LHCN-M2 (cell line): ENCODE measurements at regions not wholly inside any gene's neighbourhood (a gene's known extent, or its start where the extent isn't known, plus 50 kb on each side); places are given as distances from the start of the nearest gene placed in this dataset.
"Not testable (repeated sequence)": the region's sequence is repeated elsewhere in the genome, so short reads cannot be mapped to it uniquely, and the experiment has no call there.

Source experiments
- DNase-seq: peaks from one replicate; pipeline ENCODE4 v3.0.0-alpha.2; 2012; ENCODE audit warnings: low read depth

DNA sequence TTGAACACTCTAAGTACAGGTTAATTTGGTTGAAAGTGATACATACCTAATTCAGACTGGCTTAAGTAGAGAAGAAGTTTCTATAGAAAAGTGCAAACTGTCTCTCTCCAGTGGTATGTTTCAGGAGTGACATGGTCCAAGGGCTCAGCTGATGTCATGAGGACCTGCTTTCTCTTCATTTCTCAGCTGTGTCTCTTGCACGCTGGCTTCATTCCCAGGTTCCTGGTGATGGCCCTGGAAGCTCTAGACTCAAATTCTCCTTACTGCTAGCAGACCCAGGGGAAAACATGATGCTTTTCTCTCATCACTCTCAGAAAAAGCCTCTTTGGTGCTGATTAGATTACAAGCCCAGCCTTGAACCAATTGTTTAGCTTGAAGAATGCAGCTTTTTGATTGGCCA is 211.9 kb upstream of the CLINT1 start:
- DNase-seq = no peak

DNA sequence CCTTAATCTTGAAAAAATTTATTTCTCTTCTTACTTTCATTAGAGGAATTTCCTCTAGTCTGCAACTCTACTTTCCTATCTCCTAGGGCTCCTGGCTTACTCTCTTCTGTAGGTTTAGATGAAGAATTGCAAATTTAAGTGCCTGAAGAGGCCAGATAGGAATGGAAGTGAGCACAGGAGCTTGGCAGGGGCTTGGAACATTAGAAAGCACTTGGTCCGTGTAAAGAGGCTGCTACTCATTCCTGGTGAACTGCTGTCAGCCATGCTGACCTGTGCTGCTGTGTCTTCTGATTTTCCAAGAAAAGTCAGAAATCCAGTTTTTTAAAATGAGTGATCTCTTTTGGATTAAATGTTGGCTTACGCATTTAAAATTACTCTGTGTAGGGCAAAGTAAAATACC is 210.9 kb upstream of the CLINT1 start:
- no peak for DNase-seq

DNA sequence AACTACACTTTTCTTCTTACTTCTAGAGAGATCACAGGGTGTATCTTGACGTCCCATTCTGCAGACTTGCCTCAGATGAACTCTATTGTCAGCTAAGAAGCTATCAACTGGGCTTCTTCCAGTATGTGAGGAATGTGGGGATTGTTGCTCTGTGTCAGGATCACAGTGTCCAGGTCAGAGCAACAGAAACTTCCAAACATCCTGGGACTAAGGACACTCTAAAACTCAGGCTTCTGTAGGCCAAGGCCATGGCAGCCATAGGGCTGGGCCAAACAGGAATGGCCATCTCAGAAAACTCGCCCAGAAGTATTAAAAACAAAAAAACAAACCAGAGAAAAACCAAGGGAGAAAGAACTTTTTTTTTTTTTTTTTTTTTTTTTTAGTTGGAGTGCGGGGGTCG is 210.0 kb upstream of the CLINT1 start:
- DNase-seq = no peak

DNA sequence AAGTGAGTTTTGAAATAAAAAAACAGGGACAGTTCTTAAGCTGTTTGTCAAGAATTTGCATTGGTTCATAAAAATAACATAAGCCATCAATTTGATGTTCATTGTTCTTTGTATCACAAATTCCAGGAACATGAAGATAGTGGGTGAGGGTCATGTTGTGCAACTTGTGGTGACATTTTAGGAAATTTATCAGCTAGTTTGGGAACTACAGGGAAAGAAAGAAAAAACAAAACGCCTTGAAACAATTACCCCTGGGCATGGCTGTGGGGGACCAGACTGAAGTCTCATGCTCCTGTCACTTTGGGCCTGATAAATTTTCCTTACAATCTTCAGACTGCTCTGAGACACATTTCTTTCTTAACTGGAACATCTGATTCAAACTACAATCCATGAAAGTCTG is 207.1 kb upstream of the CLINT1 start:
- no peak for DNase-seq

DNA sequence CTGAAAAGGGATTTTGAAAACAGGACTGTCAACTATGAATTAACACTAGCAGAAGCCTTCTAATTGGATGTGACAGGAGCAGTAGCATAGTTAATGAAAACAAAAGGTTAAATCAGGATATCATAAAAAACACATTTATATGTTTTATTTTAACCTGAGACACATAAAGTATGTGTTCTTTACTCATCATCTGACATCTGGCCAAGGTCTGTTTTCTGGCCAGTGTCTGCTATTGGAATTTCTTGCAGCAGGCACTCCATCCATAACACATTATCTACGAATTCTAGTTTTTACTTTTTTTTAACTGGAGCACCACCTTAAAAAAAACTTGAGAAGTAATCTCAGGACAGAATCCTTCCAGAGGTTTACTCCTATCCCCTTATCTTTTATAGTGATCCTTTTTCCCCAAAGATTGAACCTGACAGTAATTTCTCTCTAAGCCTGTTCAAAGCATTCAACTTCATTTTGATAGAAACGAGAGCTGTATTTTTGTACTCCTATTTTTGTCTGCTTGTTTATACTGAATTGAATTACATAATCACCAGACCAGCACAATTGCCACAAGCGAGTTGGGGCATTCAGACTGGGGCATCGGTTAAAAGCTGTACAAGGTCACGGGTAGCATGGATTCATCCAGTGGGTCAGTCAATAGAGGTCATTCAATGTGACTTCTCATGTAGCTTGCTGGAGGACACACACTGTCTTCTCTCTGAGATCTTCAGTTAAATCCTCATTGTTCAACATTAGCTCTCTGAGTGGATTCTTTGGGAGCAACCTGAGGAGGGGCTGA is 205.6 kb upstream of the CLINT1 start:
- DNase-seq = no peak

DNA sequence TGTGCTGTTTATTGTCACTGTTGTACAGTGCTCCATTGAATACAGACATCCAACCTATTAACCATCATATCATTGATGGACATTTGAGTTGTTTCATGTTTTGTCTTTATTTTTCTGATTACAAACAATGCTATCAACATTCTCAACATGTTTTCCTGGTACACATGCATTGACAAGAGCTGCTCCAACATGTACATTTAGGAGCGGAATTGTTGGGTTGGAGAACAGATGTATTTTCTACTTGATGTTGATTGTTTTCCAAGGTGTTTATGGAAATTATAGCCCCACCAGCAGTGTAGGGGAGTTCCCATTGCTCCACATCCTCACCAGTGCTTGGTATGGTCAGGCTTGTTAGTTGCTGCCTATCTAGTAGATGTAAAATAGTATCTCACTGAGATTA is 204.1 kb upstream of the CLINT1 start:
- no peak for DNase-seq

DNA sequence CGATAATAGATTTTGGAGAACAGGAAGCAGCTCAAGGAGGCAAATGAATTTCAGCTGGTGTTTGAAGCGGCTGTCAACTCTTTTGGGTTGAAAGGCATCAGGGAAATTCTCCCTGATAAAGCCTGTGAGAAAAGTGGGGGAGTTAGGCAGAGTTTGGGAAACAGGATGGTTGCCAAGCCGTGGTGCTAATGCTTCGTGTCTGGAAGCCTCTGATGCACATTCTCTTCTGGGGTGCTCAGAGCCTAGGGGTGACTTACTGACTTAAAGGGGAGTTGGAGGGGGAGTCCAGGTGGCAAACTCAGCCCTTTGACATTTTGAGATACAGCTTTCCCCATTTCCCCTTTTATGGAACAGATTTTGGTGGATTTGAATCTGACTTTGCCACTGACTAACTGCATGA is 202.5 kb upstream of the CLINT1 start:
- DNase-seq = no peak

DNA sequence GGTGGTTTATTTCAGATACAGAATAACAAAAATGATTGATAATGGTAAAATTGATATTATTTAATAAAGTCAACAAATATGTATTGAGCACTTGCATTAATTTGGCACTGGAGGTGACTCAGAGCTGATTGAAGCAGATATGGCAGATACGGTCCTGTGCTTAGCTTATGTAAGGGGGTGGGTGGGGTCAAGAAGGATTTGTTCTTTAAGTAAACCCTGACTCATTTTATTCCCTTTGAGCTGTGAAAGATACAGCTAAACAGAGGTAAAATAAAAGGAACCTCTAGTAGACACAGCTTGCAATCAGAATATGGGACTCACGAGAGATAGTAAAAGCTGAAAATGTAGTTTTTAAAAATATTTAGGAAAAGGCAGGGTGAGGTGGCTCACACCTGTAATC is 201.3 kb upstream of the CLINT1 start:
- no peak for DNase-seq

DNA sequence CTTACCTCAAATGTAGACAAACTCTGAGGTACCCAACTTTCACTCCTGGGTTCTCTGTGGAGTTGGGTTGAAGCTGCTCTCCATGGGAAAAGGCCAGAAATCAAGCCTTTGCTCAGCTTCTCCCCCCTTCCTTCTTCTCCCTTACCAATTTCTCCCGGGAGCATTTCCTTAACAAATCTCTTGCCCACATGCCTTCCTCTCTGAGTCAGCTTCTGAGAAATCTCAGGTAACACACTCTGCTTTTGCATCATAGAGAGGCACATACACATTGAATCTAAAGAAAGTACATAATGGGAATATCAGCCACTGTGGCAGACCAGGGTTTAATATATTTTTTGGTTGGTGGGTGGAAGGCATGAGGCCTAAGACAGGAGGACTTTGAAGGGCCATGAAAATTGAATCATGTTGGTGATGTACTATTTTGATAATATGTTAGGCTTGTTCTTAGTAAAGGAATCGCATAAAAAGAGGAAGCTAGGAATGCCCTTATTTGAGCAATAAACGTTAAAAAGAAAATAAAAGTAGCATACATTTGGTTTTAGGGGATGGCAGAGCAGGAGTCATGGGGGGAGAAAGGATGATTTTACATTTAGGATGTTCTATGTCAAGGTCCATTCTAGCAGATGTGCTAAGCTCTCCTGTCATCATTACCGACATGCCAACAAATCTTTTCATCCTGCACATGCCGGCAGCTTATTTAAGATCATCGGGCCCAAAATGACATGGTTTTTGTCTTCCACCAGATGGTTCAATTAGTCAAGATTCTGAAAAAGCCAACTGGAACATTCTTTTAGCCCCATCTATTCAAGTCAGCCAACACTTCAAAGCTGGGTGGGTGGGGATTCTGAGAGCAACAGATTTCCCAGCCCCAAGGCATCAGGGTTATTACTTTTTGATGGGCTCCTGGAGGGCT is 199.5 kb upstream of the CLINT1 start:
- DNase-seq = no peak

DNA sequence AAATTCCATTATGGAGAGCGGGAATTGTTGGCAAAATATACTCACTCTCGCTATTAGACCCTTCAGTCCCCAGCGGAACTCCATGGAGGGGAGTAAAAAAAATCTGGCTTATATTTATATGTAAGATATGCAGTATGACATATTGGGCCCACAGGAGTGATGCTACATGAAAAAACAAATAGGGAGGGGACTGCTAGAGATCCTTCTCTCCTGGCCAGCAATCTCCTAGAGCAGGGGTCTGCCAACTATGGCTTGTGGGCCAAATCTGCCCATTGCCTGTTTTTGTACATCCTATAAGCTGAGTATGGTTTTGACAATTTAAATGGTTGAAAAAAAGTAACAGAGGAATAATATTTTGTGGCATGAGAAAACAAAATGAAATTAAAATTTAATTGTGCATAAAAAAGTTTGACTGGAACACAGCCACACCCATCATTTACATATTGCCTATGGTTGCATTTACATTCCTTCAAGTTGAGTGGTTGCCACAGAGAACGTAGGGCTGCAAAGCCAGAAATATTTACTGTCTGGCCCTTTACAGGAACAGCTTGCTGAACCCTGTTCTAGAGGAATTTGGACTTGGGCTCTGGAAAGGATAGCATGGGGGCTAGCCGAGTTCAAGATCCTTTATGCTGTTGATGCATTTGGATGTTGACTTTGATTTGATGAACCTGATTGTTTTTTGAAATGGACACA is 197.3 kb upstream of the CLINT1 start:
- DNase-seq = no peak

DNA sequence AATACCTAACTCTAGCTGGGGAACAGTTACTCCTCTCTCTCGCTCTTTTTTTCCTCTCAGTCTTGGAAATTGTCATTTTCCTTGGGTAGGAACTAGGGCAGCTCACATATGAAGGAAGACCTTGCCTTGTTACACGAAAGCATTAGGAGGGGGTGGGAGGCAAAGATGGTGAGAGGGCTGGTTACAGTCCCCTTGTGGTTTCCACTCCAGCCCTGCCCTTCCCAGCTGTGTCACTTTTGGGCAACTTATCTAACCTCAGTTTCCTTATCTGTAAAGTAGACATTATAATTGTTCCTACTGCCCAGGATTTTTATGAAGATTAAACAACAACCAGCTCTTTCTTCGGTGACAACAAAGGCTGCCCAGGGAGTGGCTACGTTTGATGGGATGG is 196.2 kb upstream of the CLINT1 start:
- no peak for DNase-seq

DNA sequence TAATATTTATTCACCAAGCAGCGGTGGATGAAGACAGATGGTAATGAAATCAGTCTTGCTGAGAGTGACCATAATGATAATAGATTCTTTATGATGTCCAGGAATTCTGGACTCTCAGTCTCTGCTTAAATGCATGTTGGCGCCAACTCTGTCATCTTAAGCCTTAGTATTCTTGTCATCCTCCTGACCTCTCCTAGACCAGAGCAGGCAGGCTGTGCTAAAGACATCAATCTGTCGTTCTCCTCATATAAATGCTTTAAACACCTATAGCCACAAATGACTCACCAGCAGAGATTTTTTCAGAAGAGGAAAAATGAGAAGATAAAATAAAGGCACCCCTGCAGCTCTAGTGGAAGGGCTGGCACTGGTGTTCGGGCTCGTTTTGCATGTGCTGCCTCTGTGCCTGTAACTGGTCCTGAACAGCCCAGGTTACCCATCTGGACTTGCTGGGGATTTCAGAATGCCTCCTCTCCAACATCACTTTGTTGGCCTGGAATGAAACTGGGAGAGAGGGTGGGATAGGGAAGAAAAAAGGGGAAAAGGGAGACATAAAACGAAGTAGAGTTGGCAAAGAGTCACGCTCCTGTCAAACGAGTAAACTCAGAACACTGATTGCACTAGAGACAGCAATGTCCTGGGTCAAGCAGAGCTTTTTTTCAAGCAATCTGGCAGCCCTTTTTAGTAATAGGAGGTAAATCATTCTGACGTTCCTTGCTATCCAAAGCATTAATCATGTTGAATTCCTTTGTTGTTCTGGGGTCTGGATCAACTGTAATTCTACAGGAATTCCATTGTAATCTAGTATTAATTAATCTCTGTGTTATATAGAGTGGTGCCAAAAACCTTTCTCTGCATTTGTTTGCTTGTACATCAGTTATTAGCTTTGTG is 195.5 kb upstream of the CLINT1 start:
- no peak for DNase-seq

DNA sequence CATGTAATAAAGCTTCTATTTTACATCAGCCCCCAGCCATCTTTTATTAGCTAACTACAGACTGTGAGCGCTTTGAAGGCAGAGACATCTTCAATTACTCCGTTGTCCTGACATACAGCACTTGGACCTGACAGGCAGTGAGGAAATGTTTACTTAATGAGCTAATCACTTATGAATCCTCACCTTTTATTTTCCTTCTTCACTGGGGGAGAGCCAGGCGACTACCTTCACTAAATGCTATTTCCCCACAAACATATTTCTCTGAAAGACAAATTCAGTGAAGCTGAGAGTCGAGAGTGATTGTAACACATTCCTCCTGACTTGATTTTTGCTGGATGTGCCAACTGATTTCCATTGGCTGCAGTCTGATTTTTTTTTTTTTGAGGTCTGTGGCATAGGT is 192.1 kb upstream of the CLINT1 start:
- DNase-seq = no peak

DNA sequence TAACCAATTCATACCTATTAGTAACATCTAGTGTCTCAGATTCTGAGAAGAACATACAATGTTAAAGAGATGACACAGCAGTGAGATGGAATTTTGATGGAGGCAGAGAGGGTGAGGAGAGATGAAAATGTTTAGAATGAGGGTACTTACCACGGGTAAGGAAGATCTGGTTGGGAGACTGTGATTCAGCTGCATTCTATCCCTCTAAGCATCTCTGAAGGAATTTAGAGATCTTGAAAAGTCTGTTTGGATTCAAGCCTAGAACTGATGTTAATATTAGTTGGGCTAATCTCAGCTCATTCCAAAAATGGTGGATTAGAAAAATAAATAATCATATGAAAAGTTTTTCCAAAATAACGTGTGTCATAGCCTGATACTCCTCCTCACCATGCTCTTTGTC is 191.5 kb upstream of the CLINT1 start:
- DNase-seq = no peak

DNA sequence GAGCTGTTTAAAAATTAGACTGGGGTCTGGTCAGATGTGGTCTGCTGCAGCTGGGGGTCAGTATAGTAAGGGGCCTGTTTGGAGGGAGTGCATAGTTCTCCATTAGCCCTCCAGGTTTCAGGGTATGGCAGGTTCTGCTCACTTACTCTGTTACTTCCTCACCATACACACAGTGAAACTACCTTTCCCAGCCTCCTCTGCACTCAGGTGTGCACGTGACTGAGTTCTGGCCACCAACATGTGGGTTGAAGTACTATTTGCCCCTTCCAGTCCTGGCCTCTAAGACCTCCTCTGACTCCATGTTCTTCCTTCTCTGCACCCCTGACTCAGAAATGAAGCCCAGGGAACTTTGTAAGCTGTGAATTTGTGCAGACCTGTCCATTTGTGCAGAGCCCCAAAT is 190.5 kb upstream of the CLINT1 start:
- no peak for DNase-seq

DNA sequence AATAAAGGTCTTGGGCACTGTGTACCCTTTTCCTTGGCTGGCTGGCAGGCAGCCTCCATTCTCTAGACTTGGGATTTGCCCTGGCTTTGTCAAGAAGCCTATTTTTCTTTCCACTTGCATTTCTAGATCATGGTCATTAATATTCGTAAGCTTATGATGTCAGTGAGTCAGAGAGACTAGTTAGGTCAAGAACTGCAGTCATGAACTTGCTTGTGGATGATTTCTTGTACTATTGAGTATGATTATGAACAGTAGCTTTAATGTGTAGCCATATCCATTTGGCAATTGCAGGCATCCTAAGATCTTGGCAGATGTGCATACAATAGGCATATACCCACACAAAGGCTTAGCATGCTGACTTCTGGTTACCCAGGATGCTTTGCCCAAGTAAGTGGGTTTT is 186.8 kb upstream of the CLINT1 start:
- DNase-seq = no peak

DNA sequence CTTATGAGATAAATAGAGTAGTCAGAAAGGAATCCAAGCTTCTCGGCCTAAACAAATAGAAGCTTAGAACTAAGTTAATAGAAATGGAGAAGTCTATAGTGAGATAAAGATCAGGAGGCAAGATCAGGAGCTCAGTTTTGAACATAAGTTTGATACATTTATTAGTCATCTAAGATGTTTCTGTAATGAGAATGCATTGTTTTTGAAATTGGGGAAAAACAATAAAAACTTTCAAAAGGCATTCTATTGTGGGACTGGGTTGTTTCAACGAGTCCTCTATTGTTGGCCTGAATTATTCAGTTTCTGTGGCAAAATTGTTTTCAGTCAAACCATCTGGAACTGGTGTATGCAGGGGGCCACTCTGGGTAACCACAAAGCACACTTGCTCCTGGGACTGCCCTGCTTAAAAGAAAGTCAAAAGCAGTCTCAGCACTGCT is 181.0 kb upstream of the CLINT1 start:
- DNase-seq = no peak

DNA sequence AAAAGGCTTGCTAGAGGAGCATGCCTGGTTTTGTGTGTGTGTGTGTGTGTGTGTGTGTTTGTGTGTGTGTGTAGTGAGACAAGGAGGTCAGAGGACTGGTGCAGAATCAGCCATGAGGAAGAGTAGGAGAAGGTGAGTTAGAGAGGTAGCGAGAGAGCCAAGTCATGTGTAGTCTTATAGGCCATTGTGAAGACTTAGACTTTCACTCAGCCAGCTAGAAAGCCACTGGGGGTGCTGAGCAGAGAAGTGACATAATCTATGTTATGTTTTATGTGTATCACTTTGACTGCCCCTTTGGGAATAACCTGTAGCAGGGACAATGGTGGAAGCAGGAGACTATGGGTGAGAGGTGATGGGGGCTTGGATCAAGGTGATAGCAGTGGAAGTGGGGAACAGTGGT is 180.5 kb upstream of the CLINT1 start:
- DNase-seq = no peak

DNA sequence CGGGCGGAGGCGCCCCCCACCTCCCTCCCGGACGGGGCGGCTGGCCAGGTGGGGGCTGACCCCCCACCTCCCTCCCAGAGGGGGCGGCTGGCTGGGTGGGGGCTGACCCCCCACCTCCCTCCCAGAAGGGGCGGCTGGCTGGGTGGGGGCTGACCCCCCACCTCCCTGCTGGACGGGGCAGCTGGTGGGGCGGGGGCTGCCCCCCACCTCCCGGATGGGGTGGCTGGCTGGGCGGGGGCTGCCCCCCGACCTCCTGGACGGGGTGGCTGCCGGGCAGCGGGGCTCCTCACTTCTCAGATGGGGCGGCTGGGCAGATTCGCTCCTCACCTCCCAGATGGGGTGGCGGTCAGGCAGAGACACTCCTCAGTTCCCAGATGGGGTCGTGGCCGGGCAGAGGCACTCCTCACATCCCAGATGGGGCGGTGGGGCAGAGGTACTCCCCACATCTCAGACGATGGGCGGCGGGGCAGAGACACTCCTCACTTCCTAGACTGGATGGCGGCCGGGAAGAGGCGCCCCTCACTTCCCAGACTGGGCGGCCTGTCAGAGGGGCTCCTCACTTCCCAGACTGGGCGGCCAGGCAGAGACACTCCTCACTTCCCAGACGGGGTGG is 178.1 kb upstream of the CLINT1 start:
- not testable (repeated sequence) for DNase-seq

DNA sequence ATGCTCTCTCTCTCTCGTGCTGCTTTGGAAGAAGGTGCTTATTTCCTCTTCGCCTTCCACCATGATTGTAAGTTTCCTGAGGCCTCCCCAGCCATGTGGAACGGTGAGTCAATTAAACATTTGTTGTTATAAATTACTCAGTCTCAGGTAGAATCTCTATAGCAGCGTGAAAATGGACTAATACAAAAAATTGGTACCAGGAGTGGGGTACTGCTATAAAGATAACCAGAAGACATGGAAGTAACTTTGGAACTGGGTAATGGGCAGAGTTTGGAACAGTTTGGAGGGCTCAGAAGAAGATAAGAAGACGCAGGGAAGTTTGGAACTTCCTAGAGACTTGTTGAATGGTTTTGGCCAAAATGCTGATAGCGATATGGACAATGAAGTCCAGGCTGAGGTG is 175.6 kb upstream of the CLINT1 start:
- not testable (repeated sequence) for DNase-seq

DNA sequence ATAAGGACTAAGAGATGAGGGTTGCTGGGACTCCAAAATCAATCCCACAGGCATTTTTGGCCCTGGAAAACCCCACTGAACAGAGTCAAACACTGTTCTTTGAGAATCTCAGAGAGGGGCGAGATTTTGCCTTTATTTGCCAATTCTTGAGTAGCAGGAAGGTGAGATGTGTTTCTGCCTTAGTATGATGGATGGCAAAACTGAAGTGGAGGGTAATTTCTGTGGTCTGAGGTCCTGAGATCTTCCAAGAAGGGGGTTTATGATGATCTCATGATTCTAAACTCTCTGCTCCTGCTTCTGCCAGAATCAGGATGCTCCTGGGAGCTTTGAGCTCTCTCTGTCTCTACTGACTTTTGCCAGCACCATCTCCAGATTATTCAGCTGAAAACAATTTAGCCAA is 174.8 kb upstream of the CLINT1 start:
- no peak for DNase-seq
